ENCODE measurements at regions not wholly inside any gene's neighbourhood (a gene's known extent, or its start where the extent isn't known, plus 50 kb on each side); places are given as distances from the start of the nearest gene placed in this dataset.
"Not testable (repeated sequence)": the region's sequence is repeated elsewhere in the genome, so short reads cannot be mapped to it uniquely, and the experiment has no call there.

- dilution Hi-C loops (cut with MboI; ENCODE audit: extremely low pct_ligation_motif_present, low sequenced_read_pairs), result no loop called here
- DNase-seq (ENCODE audit: low read depth, low spot score) (no peak), FAIRE-seq (no peak)
- Histone ChIP-seq H3K79me2 (ENCODE audit: control insufficient read depth, insufficient read depth, low read length) (no peaks in the 10 kb centered on the region), H3K9me1 (ENCODE audit: control insufficient read depth, extremely low read depth, insufficient read depth, low read length) (no peaks in the 10 kb centered on the region), H2AFZ (ENCODE audit: control insufficient read depth, low read length) (no peak overlapping the region), H3K4me1 (ENCODE audit: control insufficient read depth, extremely low read depth, insufficient read depth, low read length) (no peaks in the 10 kb centered on the region), H3K27ac (ENCODE audit: control insufficient read depth, insufficient read depth, low read length) (no peak overlapping the region), H3K9ac (ENCODE audit: control insufficient read depth, extremely low read depth, insufficient read depth, low read length) (no peak overlapping the region), H3K4me2 (ENCODE audit: control insufficient read depth, extremely low read depth, insufficient read depth, low read depth, low read length) (no peak overlapping the region), H3K4me3 (ENCODE audit: control insufficient read depth in 2 of 3, extremely low read depth in 1 of 3, insufficient read depth in 2 of 3, low read depth in 1 of 3, low read length in 3 of 3) (no peak overlapping the region), H4K20me1 (ENCODE audit: control insufficient read depth, extremely low read depth, insufficient read depth, low read length) (no peaks in the 10 kb centered on the region), H3K27me3 (ENCODE audit: control insufficient read depth, extremely low read depth, insufficient read depth, low read length) (no peaks in the 10 kb centered on the region), H3K36me3 (ENCODE audit: control insufficient read depth in 2 of 2, extremely low read depth in 1 of 2, insufficient read depth in 2 of 2, low read length in 2 of 2) (no peaks in the 10 kb centered on the region), H3K9me3 (ENCODE audit: control insufficient read depth, low read depth, low read length) (peaks cover 2% of the 10 kb centered on the region)
- TF ChIP-seq EZH2 (IDR thresholded peaks at IDR 0.05; ENCODE audit: low read length), result no peak
- TF ChIP-seq CTCF (optimal IDR thresholded peaks at IDR 0.05 in 1 of 3, IDR thresholded peaks at IDR 0.05 in 1 of 3, conservative IDR thresholded peaks at IDR 0.05 in 1 of 3; ENCODE audit: extremely low read depth in 1 of 3, insufficient read depth in 2 of 3, low read length in 3 of 3), result no peak
Measured at GRCh38 chr7:9719303-9719702, 1254.4 kb upstream of the PHF14 start.

GRCh38 chr7:9719721-9720120 is 1254.0 kb upstream of the PHF14 start:
- H4K20me1 ChIP-seq (ENCODE audit: control insufficient read depth, extremely low read depth, insufficient read depth, low read length), result no peaks in the 10 kb centered on the region
- no peak for FAIRE-seq
- no peak for TF ChIP-seq CTCF (optimal IDR thresholded peaks at IDR 0.05 in 1 of 3, IDR thresholded peaks at IDR 0.05 in 1 of 3, conservative IDR thresholded peaks at IDR 0.05 in 1 of 3; ENCODE audit: extremely low read depth in 1 of 3, insufficient read depth in 2 of 3, low read length in 3 of 3)
- no peak for TF ChIP-seq EZH2 (IDR thresholded peaks at IDR 0.05; ENCODE audit: low read length)

GRCh38 chr7:9725940-9726663 is 1247.6 kb upstream of the PHF14 start:
- FAIRE-seq; H4K20me1 ChIP-seq (ENCODE audit: control insufficient read depth, extremely low read depth, insufficient read depth, low read length); H3K9me1 ChIP-seq (ENCODE audit: control insufficient read depth, extremely low read depth, insufficient read depth, low read length); dilution Hi-C loops (cut with MboI; ENCODE audit: extremely low pct_ligation_motif_present, low sequenced_read_pairs); H3K27me3 ChIP-seq (ENCODE audit: control insufficient read depth, extremely low read depth, insufficient read depth, low read length); H2AFZ ChIP-seq (ENCODE audit: control insufficient read depth, low read length); H3K4me3 ChIP-seq (ENCODE audit: control insufficient read depth in 2 of 3, extremely low read depth in 1 of 3, insufficient read depth in 2 of 3, low read depth in 1 of 3, low read length in 3 of 3); H3K9me3 ChIP-seq (ENCODE audit: control insufficient read depth, low read depth, low read length); DNase-seq (ENCODE audit: low read depth, low spot score); H3K9ac ChIP-seq (ENCODE audit: control insufficient read depth, extremely low read depth, insufficient read depth, low read length); H3K36me3 ChIP-seq (ENCODE audit: control insufficient read depth in 2 of 2, extremely low read depth in 1 of 2, insufficient read depth in 2 of 2, low read length in 2 of 2); H3K4me1 ChIP-seq (ENCODE audit: control insufficient read depth, extremely low read depth, insufficient read depth, low read length); H3K4me2 ChIP-seq (ENCODE audit: control insufficient read depth, extremely low read depth, insufficient read depth, low read depth, low read length); H3K27ac ChIP-seq (ENCODE audit: control insufficient read depth, insufficient read depth, low read length); H3K79me2 ChIP-seq (ENCODE audit: control insufficient read depth, insufficient read depth, low read length): not testable (repeated sequence)

More at GRCh38 chr7:9719721-9720120, 1254.0 kb upstream of the PHF14 start:
- DNase-seq (ENCODE audit: low read depth, low spot score), result no peak
- no peak overlapping the region for H3K4me2 ChIP-seq (ENCODE audit: control insufficient read depth, extremely low read depth, insufficient read depth, low read depth, low read length)
- no peaks in the 10 kb centered on the region for H3K9me1 ChIP-seq (ENCODE audit: control insufficient read depth, extremely low read depth, insufficient read depth, low read length)
- no peaks in the 10 kb centered on the region for H3K27me3 ChIP-seq (ENCODE audit: control insufficient read depth, extremely low read depth, insufficient read depth, low read length)
- H3K27ac ChIP-seq (ENCODE audit: control insufficient read depth, insufficient read depth, low read length), result no peak overlapping the region
- H3K9ac ChIP-seq (ENCODE audit: control insufficient read depth, extremely low read depth, insufficient read depth, low read length), result no peak overlapping the region
- H3K36me3 ChIP-seq (ENCODE audit: control insufficient read depth in 2 of 2, extremely low read depth in 1 of 2, insufficient read depth in 2 of 2, low read length in 2 of 2), result no peaks in the 10 kb centered on the region
- dilution Hi-C loops (cut with MboI; ENCODE audit: extremely low pct_ligation_motif_present, low sequenced_read_pairs), result no loop called here
- no peaks in the 10 kb centered on the region for H3K4me1 ChIP-seq (ENCODE audit: control insufficient read depth, extremely low read depth, insufficient read depth, low read length)
- no peak overlapping the region for H3K4me3 ChIP-seq (ENCODE audit: control insufficient read depth in 2 of 3, extremely low read depth in 1 of 3, insufficient read depth in 2 of 3, low read depth in 1 of 3, low read length in 3 of 3)
- no peak overlapping the region for H2AFZ ChIP-seq (ENCODE audit: control insufficient read depth, low read length)
- peaks cover 2% of the 10 kb centered on the region for H3K9me3 ChIP-seq (ENCODE audit: control insufficient read depth, low read depth, low read length)
- no peaks in the 10 kb centered on the region for H3K79me2 ChIP-seq (ENCODE audit: control insufficient read depth, insufficient read depth, low read length)

- FAIRE-seq; H3K4me2 ChIP-seq (ENCODE audit: control insufficient read depth, extremely low read depth, insufficient read depth, low read depth, low read length); DNase-seq (ENCODE audit: low read depth, low spot score); H3K9me3 ChIP-seq (ENCODE audit: control insufficient read depth, low read depth, low read length); H3K4me3 ChIP-seq (ENCODE audit: control insufficient read depth in 2 of 3, extremely low read depth in 1 of 3, insufficient read depth in 2 of 3, low read depth in 1 of 3, low read length in 3 of 3); H3K9ac ChIP-seq (ENCODE audit: control insufficient read depth, extremely low read depth, insufficient read depth, low read length); H4K20me1 ChIP-seq (ENCODE audit: control insufficient read depth, extremely low read depth, insufficient read depth, low read length); H3K4me1 ChIP-seq (ENCODE audit: control insufficient read depth, extremely low read depth, insufficient read depth, low read length); H3K9me1 ChIP-seq (ENCODE audit: control insufficient read depth, extremely low read depth, insufficient read depth, low read length); dilution Hi-C loops (cut with MboI; ENCODE audit: extremely low pct_ligation_motif_present, low sequenced_read_pairs); H3K79me2 ChIP-seq (ENCODE audit: control insufficient read depth, insufficient read depth, low read length); H3K27me3 ChIP-seq (ENCODE audit: control insufficient read depth, extremely low read depth, insufficient read depth, low read length); H2AFZ ChIP-seq (ENCODE audit: control insufficient read depth, low read length); H3K27ac ChIP-seq (ENCODE audit: control insufficient read depth, insufficient read depth, low read length); H3K36me3 ChIP-seq (ENCODE audit: control insufficient read depth in 2 of 2, extremely low read depth in 1 of 2, insufficient read depth in 2 of 2, low read length in 2 of 2): not testable (repeated sequence)
Measured at GRCh38 chr7:9726811-9727210, 1246.9 kb upstream of the PHF14 start.

Data from keratinocyte (primary cell).